PC-3 (cell line): ENCODE measurements at regions not wholly inside any gene's neighbourhood (a gene's known extent, or its start where the extent isn't known, plus 50 kb on each side); places are given as distances from the start of the nearest gene placed in this dataset.
A peak's percentile ranks its signal among the peaks of the same experiment; 100 is the strongest.

Source experiments
- ATAC-seq: fragments of 200-7000 bp; cut with Tn5 transposase; 2 replicates; pipeline ENCODE4 v1.9.1; 2020; ENCODE audit warnings: mild to moderate bottlenecking, moderate library complexity
- BruUV-seq: library from RNA; stranded (reverse); fragments of 400-500 nt; replicated peaks from 2 replicates; lab custom pipeline; 2021; lab: Mats Ljungman, UMichigan
- CTCF ChIA-PET: fragments of 300-600 bp; sonication (Branson Sonifier 250); formaldehyde crosslinking; loops from one replicate; lab custom pipeline; 2022; ENCODE audit warnings: antibody characterized with exemption; lab: Charles Lee
- POLR2A ChIA-PET: fragments of 300-600 bp; sonication (Branson Sonifier 250); formaldehyde crosslinking; loops from one replicate; lab custom pipeline; 2022; ENCODE audit warnings: antibody characterized with exemption; ENCODE audit not compliant: unreplicated experiment; lab: Charles Lee
- DNase-seq: peaks from one replicate; pipeline ENCODE4 v3.0.0-alpha.2; 2015
- H2AFZ ChIP-seq: fragments of 300-600 bp; sonication (generic); 2 replicates; pipeline ENCODE4 v1.6.0; 2016; ENCODE audit warnings: antibody characterized with exemption, low read length
- H3F3A ChIP-seq: fragments of 300-600 bp; sonication (generic); one replicate; pipeline ENCODE4 v1.6.0; 2017; ENCODE audit warnings: antibody characterized with exemption, low read length, control low read depth, mild to moderate bottlenecking; ENCODE audit not compliant: unreplicated experiment
- H3K27ac ChIP-seq: fragments of 300-600 bp; sonication (generic); 2 replicates; pipeline ENCODE4 v1.5.1; 2016; ENCODE audit warnings: mild to moderate bottlenecking, low read length
- H3K27me3 ChIP-seq: fragments of 300-600 bp; sonication (generic); 2 replicates; pipeline ENCODE4 v1.6.1; 2016; ENCODE audit warnings: low read length, mixed read lengths
- H3K36me3 ChIP-seq: fragments of 300-600 bp; sonication (generic); 2 replicates; pipeline ENCODE4 v1.6.1; 2016; ENCODE audit warnings: low read depth, mixed run types, low read length, mixed read lengths
- H3K4me1 ChIP-seq: fragments of 300-600 bp; sonication (generic); 2 replicates; pipeline ENCODE4 v1.5.1; 2016; ENCODE audit warnings: low read length; ENCODE audit not compliant: insufficient read depth
- H3K4me2 ChIP-seq: fragments of 300-600 bp; sonication (generic); 2 replicates; pipeline ENCODE4 v1.6.0; 2016; ENCODE audit warnings: low read length
- H3K4me3 ChIP-seq: fragments of 300-600 bp; sonication (generic); 2 replicates; pipeline ENCODE4 v1.5.1; 2016; ENCODE audit warnings: mild to moderate bottlenecking, low read length, mixed read lengths
- H3K79me2 ChIP-seq: fragments of 300-600 bp; sonication (generic); 2 replicates; pipeline ENCODE4 v1.6.1; 2017; ENCODE audit warnings: low read length, mixed read lengths
- H3K9ac ChIP-seq: fragments of 300-600 bp; sonication (generic); 2 replicates; pipeline ENCODE4 v1.6.0; 2016; ENCODE audit warnings: mild to moderate bottlenecking, low read length
- H3K9me2 ChIP-seq: fragments of 300-600 bp; sonication (generic); replicated peaks from 2 replicates; pipeline ENCODE4 v1.6.1; 2016; ENCODE audit warnings: mixed run types, low read length, mixed read lengths
- H3K9me3 ChIP-seq: fragments of 300-600 bp; sonication (generic); 2 replicates; pipeline ENCODE4 v1.6.1; 2016; ENCODE audit warnings: low read length, mixed read lengths
- H4K20me1 ChIP-seq: fragments of 300-600 bp; sonication (generic); 2 replicates; pipeline ENCODE4 v1.6.1; 2016; ENCODE audit warnings: low read length, mixed read lengths
- EZH2 ChIP-seq: fragments of 300-600 bp; sonication (generic); IDR thresholded peaks from one replicate; pipeline ENCODE4 v1.6.1; 2017; ENCODE audit warnings: antibody characterized with exemption, mild to moderate bottlenecking, low read length; ENCODE audit not compliant: unreplicated experiment
- EZH2phosphoT487 ChIP-seq: fragments of 300-600 bp; sonication (generic); IDR thresholded peaks from 2 replicates; pipeline ENCODE4 v1.6.1; 2018; ENCODE audit warnings: mild to moderate bottlenecking, antibody characterized with exemption, low read length, borderline replicate concordance
- intact Hi-C: fragments of 100-400 bp; cut with micrococcal nuclease; formaldehyde crosslinking; loops from 2 replicates; pipeline ENCODE4 v1.9.0; 2023
- TF ChIP-seq, protein P1 (sequence below): fragments of 300-600 bp; sonication (generic); conservative IDR thresholded peaks from 2 replicates; pipeline ENCODE4 v1.5.1; 2017; ENCODE audit warnings: antibody characterized with exemption, low read depth, mild to moderate bottlenecking, low read length

- TF ChIP-seq EZH2phosphoT487 (no peak), EZH2 (no peak)
- TF ChIP-seq, protein P1, sequence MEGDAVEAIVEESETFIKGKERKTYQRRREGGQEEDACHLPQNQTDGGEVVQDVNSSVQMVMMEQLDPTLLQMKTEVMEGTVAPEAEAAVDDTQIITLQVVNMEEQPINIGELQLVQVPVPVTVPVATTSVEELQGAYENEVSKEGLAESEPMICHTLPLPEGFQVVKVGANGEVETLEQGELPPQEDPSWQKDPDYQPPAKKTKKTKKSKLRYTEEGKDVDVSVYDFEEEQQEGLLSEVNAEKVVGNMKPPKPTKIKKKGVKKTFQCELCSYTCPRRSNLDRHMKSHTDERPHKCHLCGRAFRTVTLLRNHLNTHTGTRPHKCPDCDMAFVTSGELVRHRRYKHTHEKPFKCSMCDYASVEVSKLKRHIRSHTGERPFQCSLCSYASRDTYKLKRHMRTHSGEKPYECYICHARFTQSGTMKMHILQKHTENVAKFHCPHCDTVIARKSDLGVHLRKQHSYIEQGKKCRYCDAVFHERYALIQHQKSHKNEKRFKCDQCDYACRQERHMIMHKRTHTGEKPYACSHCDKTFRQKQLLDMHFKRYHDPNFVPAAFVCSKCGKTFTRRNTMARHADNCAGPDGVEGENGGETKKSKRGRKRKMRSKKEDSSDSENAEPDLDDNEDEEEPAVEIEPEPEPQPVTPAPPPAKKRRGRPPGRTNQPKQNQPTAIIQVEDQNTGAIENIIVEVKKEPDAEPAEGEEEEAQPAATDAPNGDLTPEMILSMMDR = no peak
- H3F3A ChIP-seq = no peaks in the 10 kb centered on the region
- intact Hi-C loops = no loop called here
- no peaks in the 10 kb centered on the region for H3K9me2 ChIP-seq
- no peak overlapping the region for H3K4me2 ChIP-seq
- no peak overlapping the region for H3K4me3 ChIP-seq
- H3K79me2 ChIP-seq = no peaks in the 10 kb centered on the region
- no peaks in the 10 kb centered on the region for H3K4me1 ChIP-seq
- ChIA-PET POLR2A (no interaction called here), CTCF (no interaction called here)
- no peaks in the 10 kb centered on the region for H3K9me3 ChIP-seq
- no peaks in the 10 kb centered on the region for H3K27me3 ChIP-seq
- H4K20me1 ChIP-seq = no peaks in the 10 kb centered on the region
- DNase-seq (no peak), ATAC-seq (no peak)
- H3K27ac ChIP-seq = no peak overlapping the region
- no peak overlapping the region for H2AFZ ChIP-seq
- no peak overlapping the region for H3K9ac ChIP-seq
- no peaks in the 10 kb centered on the region for H3K36me3 ChIP-seq
- BruUV-seq = no TSS peak
Measured at GRCh38 chr4:126838941-126839679, 793.6 kb upstream of the INTU start.

DNA sequence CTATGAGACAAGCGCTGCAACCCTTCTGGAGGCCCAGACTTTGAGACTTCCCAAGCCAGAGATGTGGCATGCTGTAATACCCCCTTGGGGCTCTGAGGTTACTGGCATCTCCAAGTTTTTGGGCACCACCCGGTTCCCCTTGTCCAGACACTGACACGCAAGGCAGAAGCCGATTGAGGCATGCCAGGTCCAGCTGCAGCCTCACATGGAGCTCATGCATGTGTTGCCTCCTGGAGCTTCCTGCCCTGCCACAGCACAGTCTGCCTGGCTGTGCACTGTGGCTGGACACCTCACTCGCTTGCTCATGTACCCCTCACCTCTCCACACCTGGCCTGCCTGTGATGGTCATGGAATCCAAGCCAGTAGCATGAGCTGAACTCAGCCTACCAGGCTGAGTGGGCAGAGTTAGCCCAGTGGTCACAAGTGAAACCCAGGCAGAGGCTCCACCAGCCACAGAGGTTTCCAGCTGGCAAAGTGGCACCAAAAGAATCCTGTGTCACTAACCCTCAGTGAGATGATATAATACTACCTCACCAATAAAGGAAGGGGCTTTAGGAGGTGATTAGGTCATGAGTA lies 789.2 kb upstream of the INTU start:
- no peaks in the 10 kb centered on the region for H3K9me3 ChIP-seq
- H3K27ac ChIP-seq = no peak overlapping the region
- no peak overlapping the region for H3K9ac ChIP-seq
- DNase-seq = no peak
- no TSS peak for BruUV-seq
- no peaks in the 10 kb centered on the region for H3K36me3 ChIP-seq
- no peaks in the 10 kb centered on the region for H3K79me2 ChIP-seq
- H4K20me1 ChIP-seq = no peaks in the 10 kb centered on the region
- no peaks in the 10 kb centered on the region for H3F3A ChIP-seq
- no peaks in the 10 kb centered on the region for H3K27me3 ChIP-seq
- no peaks in the 10 kb centered on the region for H3K9me2 ChIP-seq
- ATAC-seq = no peak
- intact Hi-C loops = no loop called here
- no peak overlapping the region for H2AFZ ChIP-seq
- H3K4me3 ChIP-seq = no peak overlapping the region
- ChIA-PET CTCF (no interaction called here), POLR2A (no interaction called here)
- TF ChIP-seq EZH2phosphoT487 (no peak), EZH2 (no peak)
- TF ChIP-seq, protein P1 = no peak
- no peaks in the 10 kb centered on the region for H3K4me1 ChIP-seq
- H3K4me2 ChIP-seq = no peak overlapping the region

- Histone ChIP-seq H3K9me2 (no peaks in the 10 kb centered on the region), H3K27ac (0 out of 2 replicates have a peak overlapping the region, but pooled peaks have one; percentile 16), H2AFZ (no peak overlapping the region), H3K4me3 (no peak overlapping the region), H3K9ac (no peak overlapping the region), H3K4me2 (no peak overlapping the region), H3K79me2 (no peaks in the 10 kb centered on the region), H3K4me1 (peaks cover 10% of the 10 kb centered on the region), H3K36me3 (no peaks in the 10 kb centered on the region), H3F3A (no peaks in the 10 kb centered on the region), H3K27me3 (no peaks in the 10 kb centered on the region), H4K20me1 (no peaks in the 10 kb centered on the region), H3K9me3 (no peaks in the 10 kb centered on the region)
- TF ChIP-seq, protein P1 = no peak
- no peak for TF ChIP-seq EZH2phosphoT487
- no peak for TF ChIP-seq EZH2
- peak; percentile 99 for ATAC-seq
- intact Hi-C loops = loop anchor here (1.0 kb wide), 1 partner anchor 20 kb away; no protein-coding TSS in a partner anchor
- no TSS peak for BruUV-seq
- POLR2A ChIA-PET = no interaction called here
- peak; percentile 89 for DNase-seq
- CTCF ChIA-PET = no interaction called here
Measured at GRCh38 chr4:126850286-126850685, 782.5 kb upstream of the INTU start.
